ENCODE measurements at regions not wholly inside any gene's neighbourhood (a gene's known extent, or its start where the extent isn't known, plus 50 kb on each side); places are given as distances from the start of the nearest gene placed in this dataset.

- WGBS, 2 donors, result 85 to 88% methylated on average over 3 of the region's 3 CpGs
- no peaks in the 10 kb centered on the region for H3K36me3 ChIP-seq (ENCODE audit: control insufficient read depth in 2 of 2, insufficient read depth in 2 of 2, low read length in 1 of 2)
- H3K27ac ChIP-seq (ENCODE audit: low read depth in 2 of 2, low read length in 1 of 2), result no peak overlapping the region
- no peaks in the 10 kb centered on the region for H3K4me1 ChIP-seq (ENCODE audit: control insufficient read depth in 2 of 2, insufficient read depth in 2 of 2, low read length in 1 of 2)
- no peak overlapping the region for H3K4me3 ChIP-seq (ENCODE audit: low read depth in 1 of 2, low read length in 2 of 2)
- no peaks in the 10 kb centered on the region for H3K9me3 ChIP-seq (ENCODE audit: control insufficient read depth in 2 of 2, insufficient read depth in 1 of 2, low read depth in 1 of 2, low read length in 1 of 2)
- no peaks in the 10 kb centered on the region for H3K27me3 ChIP-seq (ENCODE audit: control insufficient read depth in 1 of 2, insufficient read depth in 2 of 2, low read length in 2 of 2)
These were observed 147.0 kb upstream of the MIR17HG start for GRCh38 chr13:91200486-91200885.

GRCh38 chr13:91203430-91203829, 144.1 kb upstream of the MIR17HG start:
- H3K27ac ChIP-seq (ENCODE audit: low read depth in 2 of 2, low read length in 1 of 2), result no peak overlapping the region
- no peaks in the 10 kb centered on the region for H3K27me3 ChIP-seq (ENCODE audit: control insufficient read depth in 1 of 2, insufficient read depth in 2 of 2, low read length in 2 of 2)
- no peak overlapping the region for H3K4me3 ChIP-seq (ENCODE audit: low read depth in 1 of 2, low read length in 2 of 2)
- H3K4me1 ChIP-seq (ENCODE audit: control insufficient read depth in 2 of 2, insufficient read depth in 2 of 2, low read length in 1 of 2), result no peaks in the 10 kb centered on the region
- no peaks in the 10 kb centered on the region for H3K9me3 ChIP-seq (ENCODE audit: control insufficient read depth in 2 of 2, insufficient read depth in 1 of 2, low read depth in 1 of 2, low read length in 1 of 2)
- WGBS, 2 donors, result 54 to 69% methylated on average over 1 of the region's 1 CpG
- H3K36me3 ChIP-seq (ENCODE audit: control insufficient read depth in 2 of 2, insufficient read depth in 2 of 2, low read length in 1 of 2), result no peaks in the 10 kb centered on the region

GRCh38 chr13:91207261-91207660, 140.2 kb upstream of the MIR17HG start:
- Histone ChIP-seq H3K9me3 (ENCODE audit: control insufficient read depth in 2 of 2, insufficient read depth in 1 of 2, low read depth in 1 of 2, low read length in 1 of 2) (no peaks in the 10 kb centered on the region), H3K27me3 (ENCODE audit: control insufficient read depth in 1 of 2, insufficient read depth in 2 of 2, low read length in 2 of 2) (no peaks in the 10 kb centered on the region), H3K4me3 (ENCODE audit: low read depth in 1 of 2, low read length in 2 of 2) (no peak overlapping the region), H3K36me3 (ENCODE audit: control insufficient read depth in 2 of 2, insufficient read depth in 2 of 2, low read length in 1 of 2) (no peaks in the 10 kb centered on the region), H3K27ac (ENCODE audit: low read depth in 2 of 2, low read length in 1 of 2) (no peak overlapping the region), H3K4me1 (ENCODE audit: control insufficient read depth in 2 of 2, insufficient read depth in 2 of 2, low read length in 1 of 2) (no peaks in the 10 kb centered on the region)
- WGBS, 2 donors, result 61 to 71% methylated on average over 4 of the region's 4 CpGs

- Histone ChIP-seq H3K9me3 (ENCODE audit: control insufficient read depth in 2 of 2, insufficient read depth in 1 of 2, low read depth in 1 of 2, low read length in 1 of 2) (no peaks in the 10 kb centered on the region), H3K36me3 (ENCODE audit: control insufficient read depth in 2 of 2, insufficient read depth in 2 of 2, low read length in 1 of 2) (no peaks in the 10 kb centered on the region), H3K27ac (ENCODE audit: low read depth in 2 of 2, low read length in 1 of 2) (no peak overlapping the region), H3K4me1 (ENCODE audit: control insufficient read depth in 2 of 2, insufficient read depth in 2 of 2, low read length in 1 of 2) (no peaks in the 10 kb centered on the region), H3K4me3 (ENCODE audit: low read depth in 1 of 2, low read length in 2 of 2) (no peak overlapping the region), H3K27me3 (ENCODE audit: control insufficient read depth in 1 of 2, insufficient read depth in 2 of 2, low read length in 2 of 2) (no peaks in the 10 kb centered on the region)
- 47 to 52% methylated on average over 3 of the region's 3 CpGs for WGBS, 2 donors
These were observed 136.0 kb upstream of the MIR17HG start for GRCh38 chr13:91211510-91211909.

GRCh38 chr13:91212231-91212630, 135.3 kb upstream of the MIR17HG start:
- Histone ChIP-seq H3K4me3 (ENCODE audit: low read depth in 1 of 2, low read length in 2 of 2) (no peak overlapping the region), H3K27ac (ENCODE audit: low read depth in 2 of 2, low read length in 1 of 2) (no peak overlapping the region), H3K36me3 (ENCODE audit: control insufficient read depth in 2 of 2, insufficient read depth in 2 of 2, low read length in 1 of 2) (no peaks in the 10 kb centered on the region), H3K4me1 (ENCODE audit: control insufficient read depth in 2 of 2, insufficient read depth in 2 of 2, low read length in 1 of 2) (no peaks in the 10 kb centered on the region), H3K27me3 (ENCODE audit: control insufficient read depth in 1 of 2, insufficient read depth in 2 of 2, low read length in 2 of 2) (no peaks in the 10 kb centered on the region), H3K9me3 (ENCODE audit: control insufficient read depth in 2 of 2, insufficient read depth in 1 of 2, low read depth in 1 of 2, low read length in 1 of 2) (no peaks in the 10 kb centered on the region)
- 39 to 49% methylated on average over 5 of the region's 5 CpGs for WGBS, 2 donors

- no peaks in the 10 kb centered on the region for H3K4me1 ChIP-seq (ENCODE audit: control insufficient read depth in 2 of 2, insufficient read depth in 2 of 2, low read length in 1 of 2)
- H3K27me3 ChIP-seq (ENCODE audit: control insufficient read depth in 1 of 2, insufficient read depth in 2 of 2, low read length in 2 of 2), result no peaks in the 10 kb centered on the region
- no peak overlapping the region for H3K27ac ChIP-seq (ENCODE audit: low read depth in 2 of 2, low read length in 1 of 2)
- 44 to 49% methylated on average over 2 of the region's 2 CpGs for WGBS, 2 donors
- H3K36me3 ChIP-seq (ENCODE audit: control insufficient read depth in 2 of 2, insufficient read depth in 2 of 2, low read length in 1 of 2), result no peaks in the 10 kb centered on the region
- H3K9me3 ChIP-seq (ENCODE audit: control insufficient read depth in 2 of 2, insufficient read depth in 1 of 2, low read depth in 1 of 2, low read length in 1 of 2), result no peaks in the 10 kb centered on the region
- no peak overlapping the region for H3K4me3 ChIP-seq (ENCODE audit: low read depth in 1 of 2, low read length in 2 of 2)
These were observed 133.5 kb upstream of the MIR17HG start for GRCh38 chr13:91214031-91214430.

- Histone ChIP-seq H3K27me3 (ENCODE audit: control insufficient read depth in 1 of 2, insufficient read depth in 2 of 2, low read length in 2 of 2) (no peaks in the 10 kb centered on the region), H3K4me3 (ENCODE audit: low read depth in 1 of 2, low read length in 2 of 2) (no peak overlapping the region), H3K27ac (ENCODE audit: low read depth in 2 of 2, low read length in 1 of 2) (no peak overlapping the region), H3K4me1 (ENCODE audit: control insufficient read depth in 2 of 2, insufficient read depth in 2 of 2, low read length in 1 of 2) (no peaks in the 10 kb centered on the region), H3K9me3 (ENCODE audit: control insufficient read depth in 2 of 2, insufficient read depth in 1 of 2, low read depth in 1 of 2, low read length in 1 of 2) (no peaks in the 10 kb centered on the region), H3K36me3 (ENCODE audit: control insufficient read depth in 2 of 2, insufficient read depth in 2 of 2, low read length in 1 of 2) (no peaks in the 10 kb centered on the region)
- 46 to 50% methylated on average over 12 of the region's 12 CpGs for WGBS, 2 donors
These were observed 130.4 kb upstream of the MIR17HG start for GRCh38 chr13:91216928-91217700.

- Histone ChIP-seq H3K27ac (ENCODE audit: low read depth in 2 of 2, low read length in 1 of 2) (no peak overlapping the region), H3K27me3 (ENCODE audit: control insufficient read depth in 1 of 2, insufficient read depth in 2 of 2, low read length in 2 of 2) (no peaks in the 10 kb centered on the region), H3K36me3 (ENCODE audit: control insufficient read depth in 2 of 2, insufficient read depth in 2 of 2, low read length in 1 of 2) (no peaks in the 10 kb centered on the region), H3K9me3 (ENCODE audit: control insufficient read depth in 2 of 2, insufficient read depth in 1 of 2, low read depth in 1 of 2, low read length in 1 of 2) (no peaks in the 10 kb centered on the region), H3K4me1 (ENCODE audit: control insufficient read depth in 2 of 2, insufficient read depth in 2 of 2, low read length in 1 of 2) (no peaks in the 10 kb centered on the region), H3K4me3 (ENCODE audit: low read depth in 1 of 2, low read length in 2 of 2) (no peak overlapping the region)
- 71 to 76% methylated on average over 1 of the region's 1 CpG for WGBS, 2 donors
These were observed 128.3 kb upstream of the MIR17HG start for GRCh38 chr13:91219201-91219600.

- H3K27ac ChIP-seq (ENCODE audit: low read depth in 2 of 2, low read length in 1 of 2), result no peak overlapping the region
- H3K9me3 ChIP-seq (ENCODE audit: control insufficient read depth in 2 of 2, insufficient read depth in 1 of 2, low read depth in 1 of 2, low read length in 1 of 2), result no peaks in the 10 kb centered on the region
- no peaks in the 10 kb centered on the region for H3K4me1 ChIP-seq (ENCODE audit: control insufficient read depth in 2 of 2, insufficient read depth in 2 of 2, low read length in 1 of 2)
- H3K4me3 ChIP-seq (ENCODE audit: low read depth in 1 of 2, low read length in 2 of 2), result no peak overlapping the region
- no peaks in the 10 kb centered on the region for H3K27me3 ChIP-seq (ENCODE audit: control insufficient read depth in 1 of 2, insufficient read depth in 2 of 2, low read length in 2 of 2)
- no peaks in the 10 kb centered on the region for H3K36me3 ChIP-seq (ENCODE audit: control insufficient read depth in 2 of 2, insufficient read depth in 2 of 2, low read length in 1 of 2)
- WGBS, 2 donors, result 46 to 61% methylated on average over 1 of the region's 1 CpG
These were observed 126.6 kb upstream of the MIR17HG start for GRCh38 chr13:91220872-91221271.

- Histone ChIP-seq H3K9me3 (ENCODE audit: control insufficient read depth in 2 of 2, insufficient read depth in 1 of 2, low read depth in 1 of 2, low read length in 1 of 2) (no peaks in the 10 kb centered on the region), H3K27ac (ENCODE audit: low read depth in 2 of 2, low read length in 1 of 2) (no peak overlapping the region), H3K4me3 (ENCODE audit: low read depth in 1 of 2, low read length in 2 of 2) (no peak overlapping the region), H3K4me1 (ENCODE audit: control insufficient read depth in 2 of 2, insufficient read depth in 2 of 2, low read length in 1 of 2) (no peaks in the 10 kb centered on the region), H3K36me3 (ENCODE audit: control insufficient read depth in 2 of 2, insufficient read depth in 2 of 2, low read length in 1 of 2) (no peaks in the 10 kb centered on the region), H3K27me3 (ENCODE audit: control insufficient read depth in 1 of 2, insufficient read depth in 2 of 2, low read length in 2 of 2) (no peaks in the 10 kb centered on the region)
- 46 to 58% methylated on average over 1 of the region's 1 CpG for WGBS, 2 donors
These were observed 119.4 kb upstream of the MIR17HG start for GRCh38 chr13:91228108-91228507.

Measured in esophagus (tissue), 2 donors.